Kidney capillary endothelial cell (primary cell): ENCODE measurements at regions not wholly inside any gene's neighbourhood (a gene's known extent, or its start where the extent isn't known, plus 50 kb on each side); places are given as distances from the start of the nearest gene placed in this dataset.

Experiments
- DNase-seq: peaks from one replicate; pipeline ENCODE4 v3.0.0-alpha.2; 2018; ENCODE audit warnings: low spot score

GRCh38 chr7:80347173-80347572, 164.7 kb downstream of the GNAT3 start:
- DNase-seq = no peak

- no peak for DNase-seq
Measured at GRCh38 chr7:80346704-80347103, 165.2 kb downstream of the GNAT3 start.

GRCh38 chr7:80335511-80336231, 176.2 kb downstream of the GNAT3 start:
- peak; percentile 43 for DNase-seq

- no peak for DNase-seq
Measured at GRCh38 chr7:80334908-80335307, 177.0 kb downstream of the GNAT3 start.

GRCh38 chr7:80334196-80334595, 177.7 kb downstream of the GNAT3 start:
- no peak for DNase-seq

- no peak for DNase-seq
Measured at GRCh38 chr7:80333040-80333439, 178.8 kb downstream of the GNAT3 start.

- no peak for DNase-seq
Measured at GRCh38 chr7:80330434-80330833, 181.4 kb downstream of the GNAT3 start.

- DNase-seq = peak; percentile 78
Measured at GRCh38 chr7:80324032-80324431, 187.8 kb downstream of the GNAT3 start.

- no peak for DNase-seq
Measured at GRCh38 chr7:80319461-80319860, 184.8 kb downstream of the GNAI1 start.

- DNase-seq = no peak
Measured at GRCh38 chr7:80318081-80318480, 183.4 kb downstream of the GNAI1 start.

GRCh38 chr7:80316811-80317210, 182.2 kb downstream of the GNAI1 start:
- DNase-seq = peak; percentile 16

- DNase-seq = no peak
Measured at GRCh38 chr7:80313716-80314115, 179.1 kb downstream of the GNAI1 start.

GRCh38 chr7:80313067-80313626, 178.5 kb downstream of the GNAI1 start:
- peak; percentile 45 for DNase-seq

- DNase-seq = peak; percentile 89
Measured at GRCh38 chr7:80312139-80312661, 177.6 kb downstream of the GNAI1 start.

GRCh38 chr7:80311313-80311712, 176.7 kb downstream of the GNAI1 start:
- DNase-seq = no peak

GRCh38 chr7:80309971-80310549, 175.4 kb downstream of the GNAI1 start:
- no peak for DNase-seq

GRCh38 chr7:80309377-80309776, 174.7 kb downstream of the GNAI1 start:
- DNase-seq = no peak

GRCh38 chr7:80307227-80307856, 172.7 kb downstream of the GNAI1 start:
- DNase-seq = no peak

GRCh38 chr7:80303315-80303714, 168.7 kb downstream of the GNAI1 start:
- DNase-seq = no peak

GRCh38 chr7:80302636-80303035, 168.0 kb downstream of the GNAI1 start:
- no peak for DNase-seq

GRCh38 chr7:80302078-80302477, 167.4 kb downstream of the GNAI1 start:
- no peak for DNase-seq

GRCh38 chr7:80298201-80298600, 163.6 kb downstream of the GNAI1 start:
- DNase-seq = no peak

- no peak for DNase-seq
Measured at GRCh38 chr7:80294346-80294745, 159.7 kb downstream of the GNAI1 start.
